ENCODE measurements at regions not wholly inside any gene's neighbourhood (a gene's known extent, or its start where the extent isn't known, plus 50 kb on each side); places are given as distances from the start of the nearest gene placed in this dataset.
"Not testable (repeated sequence)": the region's sequence is repeated elsewhere in the genome, so short reads cannot be mapped to it uniquely, and the experiment has no call there.

GRCh38 chr3:125836011-125836551 is 132.9 kb upstream of the ROPN1B start:
- H4K20me1 ChIP-seq, H3K27me3 ChIP-seq, H3K36me3 ChIP-seq, H3K4me1 ChIP-seq, H3K4me3 ChIP-seq, H3K9me3 ChIP-seq, H3K9ac ChIP-seq, H3K27ac ChIP-seq: not testable (repeated sequence)
- H3K4me2 ChIP-seq = peak overlapping the region; percentile 22

GRCh38 chr3:125836786-125837185 is 132.2 kb upstream of the ROPN1B start:
- H3K4me1 ChIP-seq, H4K20me1 ChIP-seq, H3K9me3 ChIP-seq, H3K27ac ChIP-seq, H3K36me3 ChIP-seq, H3K4me2 ChIP-seq, H3K27me3 ChIP-seq, H3K4me3 ChIP-seq, H3K9ac ChIP-seq: not testable (repeated sequence)

- H3K36me3 ChIP-seq, H3K9ac ChIP-seq, H3K27me3 ChIP-seq, H4K20me1 ChIP-seq, H3K4me3 ChIP-seq, H3K4me2 ChIP-seq, H3K4me1 ChIP-seq, H3K27ac ChIP-seq, H3K9me3 ChIP-seq: not testable (repeated sequence)
Measured at GRCh38 chr3:125838857-125839256, 130.1 kb upstream of the ROPN1B start.

GRCh38 chr3:125840465-125840864 is 128.5 kb upstream of the ROPN1B start:
- not testable (repeated sequence) for H3K9me3 ChIP-seq, H4K20me1 ChIP-seq, H3K9ac ChIP-seq, H3K27me3 ChIP-seq, H3K27ac ChIP-seq, H3K4me2 ChIP-seq, H3K36me3 ChIP-seq, H3K4me1 ChIP-seq, H3K4me3 ChIP-seq

GRCh38 chr3:125847966-125848365 is 121.0 kb upstream of the ROPN1B start:
- not testable (repeated sequence) for H3K4me2 ChIP-seq, H3K9me3 ChIP-seq, H3K27me3 ChIP-seq, H3K27ac ChIP-seq, H3K4me1 ChIP-seq, H3K36me3 ChIP-seq, H4K20me1 ChIP-seq, H3K4me3 ChIP-seq, H3K9ac ChIP-seq

GRCh38 chr3:125855006-125855405 is 114.0 kb upstream of the ROPN1B start:
- H3K36me3 ChIP-seq, H3K4me3 ChIP-seq, H3K4me1 ChIP-seq, H3K9me3 ChIP-seq, H3K4me2 ChIP-seq, H3K27me3 ChIP-seq, H3K9ac ChIP-seq, H4K20me1 ChIP-seq, H3K27ac ChIP-seq: not testable (repeated sequence)

GRCh38 chr3:125860547-125860946 is 108.4 kb upstream of the ROPN1B start:
- H3K4me3 ChIP-seq = not testable (repeated sequence)

GRCh38 chr3:125862841-125863254 is 106.1 kb upstream of the ROPN1B start:
- H3K4me3 ChIP-seq, H3K4me1 ChIP-seq, H3K9me3 ChIP-seq, H3K9ac ChIP-seq, H3K27me3 ChIP-seq, H3K27ac ChIP-seq, H4K20me1 ChIP-seq, H3K4me2 ChIP-seq, H3K36me3 ChIP-seq: not testable (repeated sequence)

More at GRCh38 chr3:125860547-125860946, 108.4 kb upstream of the ROPN1B start:
- not testable (repeated sequence) for H3K4me2 ChIP-seq, H3K9me3 ChIP-seq, H3K9ac ChIP-seq, H3K27me3 ChIP-seq, H3K36me3 ChIP-seq, H3K27ac ChIP-seq, H4K20me1 ChIP-seq, H3K4me1 ChIP-seq

GRCh38 chr3:125864532-125864931 is 104.4 kb upstream of the ROPN1B start:
- not testable (repeated sequence) for H3K4me3 ChIP-seq, H3K27me3 ChIP-seq, H4K20me1 ChIP-seq, H3K27ac ChIP-seq, H3K9ac ChIP-seq, H3K4me1 ChIP-seq, H3K4me2 ChIP-seq, H3K9me3 ChIP-seq, H3K36me3 ChIP-seq

- not testable (repeated sequence) for H3K4me3 ChIP-seq, H3K27ac ChIP-seq, H3K36me3 ChIP-seq, H3K4me2 ChIP-seq, H4K20me1 ChIP-seq, H3K27me3 ChIP-seq, H3K9ac ChIP-seq, H3K4me1 ChIP-seq
- H3K9me3 ChIP-seq = peaks cover 33% of the 10 kb centered on the region
Measured at GRCh38 chr3:125886006-125886405, 83.0 kb upstream of the ROPN1B start.

- not testable (repeated sequence) for H3K27me3 ChIP-seq, H4K20me1 ChIP-seq, H3K4me2 ChIP-seq, H3K9ac ChIP-seq, H3K36me3 ChIP-seq, H3K4me1 ChIP-seq, H3K9me3 ChIP-seq, H3K27ac ChIP-seq, H3K4me3 ChIP-seq
Measured at GRCh38 chr3:125899181-125899580, 69.8 kb upstream of the ROPN1B start.

GRCh38 chr3:125901473-125901872 is 67.5 kb upstream of the ROPN1B start:
- H3K27me3 ChIP-seq, H4K20me1 ChIP-seq, H3K4me3 ChIP-seq, H3K27ac ChIP-seq, H3K9me3 ChIP-seq, H3K9ac ChIP-seq, H3K4me2 ChIP-seq, H3K4me1 ChIP-seq, H3K36me3 ChIP-seq: not testable (repeated sequence)

GRCh38 chr3:125903780-125904455 is 65.1 kb upstream of the ROPN1B start:
- not testable (repeated sequence) for H4K20me1 ChIP-seq, H3K36me3 ChIP-seq, H3K9me3 ChIP-seq, H3K27me3 ChIP-seq, H3K27ac ChIP-seq, H3K4me3 ChIP-seq, H3K4me1 ChIP-seq, H3K9ac ChIP-seq, H3K4me2 ChIP-seq

GRCh38 chr3:125907279-125907678 is 61.7 kb upstream of the ROPN1B start:
- H3K27ac ChIP-seq, H3K9me3 ChIP-seq, H3K9ac ChIP-seq, H4K20me1 ChIP-seq, H3K4me2 ChIP-seq, H3K36me3 ChIP-seq, H3K4me1 ChIP-seq, H3K27me3 ChIP-seq, H3K4me3 ChIP-seq: not testable (repeated sequence)

- H3K4me2 ChIP-seq, H3K4me1 ChIP-seq, H3K9me3 ChIP-seq, H4K20me1 ChIP-seq, H3K27me3 ChIP-seq, H3K9ac ChIP-seq, H3K27ac ChIP-seq, H3K36me3 ChIP-seq, H3K4me3 ChIP-seq: not testable (repeated sequence)
Measured at GRCh38 chr3:125910851-125911250, 58.1 kb upstream of the ROPN1B start.
